Natural killer cell (primary cell): ENCODE measurements at regions not wholly inside any gene's neighbourhood (a gene's known extent, or its start where the extent isn't known, plus 50 kb on each side); places are given as distances from the start of the nearest gene placed in this dataset.

ENCODE experiments used
- ATAC-seq, 3 donors: fragments of 150-1000 bp in 2 of 3; fragments of 200-7000 bp in 1 of 3; cut with Tn5 transposase; 1 replicate in 1 of 3; 2 replicates in 2 of 3; pipeline ENCODE4 v1.10.0; 2021; ENCODE audit warnings: mild to moderate bottlenecking in 2 of 3, moderate library complexity in 2 of 3
- DNase-seq, 2 donors: peaks; one replicate each; pipeline versions ENCODE4 v3.0.0 to v3.0.0-alpha.2; 2013 to 2021; ENCODE audit warnings: mixed read lengths in 1 of 2
- H3K27ac ChIP-seq: one replicate; pipeline ENCODE4 v1.5.1; 2013; ENCODE audit warnings: mild to moderate bottlenecking, low read length
- H3K27me3 ChIP-seq: one replicate; pipeline ENCODE4 v1.6.1; 2013; ENCODE audit warnings: low read length; ENCODE audit not compliant: control insufficient read depth, insufficient read depth
- H3K36me3 ChIP-seq: one replicate; pipeline ENCODE4 v1.6.1; 2013; ENCODE audit warnings: low read length; ENCODE audit not compliant: control insufficient read depth, insufficient read depth
- H3K4me1 ChIP-seq: one replicate; pipeline ENCODE4 v1.6.1; 2013; ENCODE audit warnings: low read length; ENCODE audit not compliant: control insufficient read depth, insufficient read depth
- H3K4me3 ChIP-seq: one replicate; pipeline ENCODE4 v1.5.1; 2013; ENCODE audit warnings: low read length
- H3K9me3 ChIP-seq: one replicate; pipeline ENCODE4 v1.6.1; 2013; ENCODE audit warnings: low read length; ENCODE audit not compliant: control insufficient read depth, insufficient read depth
- H3K27ac Mint-ChIP-seq, 2 donors: one replicate each; pipeline ENCODE4 v1.8.0; 2022; ENCODE audit warnings: mild to moderate bottlenecking in 2 of 2, mixed read lengths in 2 of 2, moderate library complexity in 1 of 2
- H3K27me3 Mint-ChIP-seq, 2 donors: one replicate each; pipeline ENCODE4 v1.8.0; 2022; ENCODE audit warnings: low read depth in 2 of 2, mixed read lengths in 2 of 2
- H3K36me3 Mint-ChIP-seq: one replicate; pipeline ENCODE4 v1.8.0; 2022; ENCODE audit warnings: mixed read lengths
- H3K4me1 Mint-ChIP-seq, 2 donors: one replicate each; pipeline ENCODE4 v1.8.0; 2022; ENCODE audit warnings: mixed read lengths in 2 of 2
- H3K4me3 Mint-ChIP-seq: one replicate; pipeline ENCODE4 v1.8.0; 2022; ENCODE audit warnings: mild to moderate bottlenecking, moderate library complexity, mixed read lengths
- H3K9me3 Mint-ChIP-seq, 2 donors: one replicate each; pipeline ENCODE4 v1.8.0; 2022; ENCODE audit warnings: mixed read lengths in 2 of 2
- WGBS: methylation state at CpG from one replicate; pipeline ENCODE4 v1.1.7; 2013; ENCODE audit warnings: missing lambda C conversion rate; ENCODE audit not compliant: insufficient coverage; 5-methylcytosine and 5-hydroxymethylcytosine counted together
- intact Hi-C: fragments of 100-400 bp; cut with micrococcal nuclease; formaldehyde crosslinking; loops from one replicate; pipeline ENCODE4 v1.14.2; 2022
- TF ChIP-seq, protein P1 (sequence below): fragments of 200-600 bp; IDR thresholded peaks from one replicate; pipeline ENCODE4 v1.8.0; 2022; ENCODE audit warnings: antibody characterized with exemption

DNA sequence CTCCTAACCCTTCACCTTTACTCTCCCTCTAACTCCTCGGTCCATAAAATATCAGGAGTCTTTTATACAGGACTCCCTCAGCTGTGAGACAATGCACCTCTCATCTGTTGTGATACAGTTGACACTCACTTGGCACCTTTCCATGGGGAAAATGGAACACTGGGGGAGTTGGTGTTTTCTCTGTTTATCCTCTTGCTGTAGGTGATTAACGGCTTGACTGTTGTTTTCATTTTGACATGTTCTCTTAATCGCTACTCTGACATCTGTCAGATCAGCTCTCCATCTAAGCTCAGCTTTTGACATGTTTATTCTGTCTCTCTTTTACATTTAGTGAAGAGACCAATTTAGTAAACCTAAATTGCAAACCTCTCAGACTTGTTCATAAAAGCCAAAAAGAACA lies 604.8 kb downstream of the TRAM1L1 start:
- Mint-ChIP-seq H3K36me3 (no peaks in the 10 kb centered on the region), H3K27me3 (no peaks in the 10 kb centered on the region), H3K4me3 (no peak overlapping the region), H3K9me3 (peaks cover 14 to 16% of the 10 kb centered on the region in 2 donors), H3K4me1 (no peaks in the 10 kb centered on the region), H3K27ac (no peak overlapping the region)
- WGBS: 86% methylated on average over 3 of the region's 3 CpGs
- H3K9me3 ChIP-seq: peaks cover 11% of the 10 kb centered on the region
- no peak overlapping the region for H3K4me3 ChIP-seq
- H3K27me3 ChIP-seq: no peaks in the 10 kb centered on the region
- no peak overlapping the region for H3K27ac ChIP-seq
- no peak for ATAC-seq
- DNase-seq: no peak
- TF ChIP-seq, protein P1, sequence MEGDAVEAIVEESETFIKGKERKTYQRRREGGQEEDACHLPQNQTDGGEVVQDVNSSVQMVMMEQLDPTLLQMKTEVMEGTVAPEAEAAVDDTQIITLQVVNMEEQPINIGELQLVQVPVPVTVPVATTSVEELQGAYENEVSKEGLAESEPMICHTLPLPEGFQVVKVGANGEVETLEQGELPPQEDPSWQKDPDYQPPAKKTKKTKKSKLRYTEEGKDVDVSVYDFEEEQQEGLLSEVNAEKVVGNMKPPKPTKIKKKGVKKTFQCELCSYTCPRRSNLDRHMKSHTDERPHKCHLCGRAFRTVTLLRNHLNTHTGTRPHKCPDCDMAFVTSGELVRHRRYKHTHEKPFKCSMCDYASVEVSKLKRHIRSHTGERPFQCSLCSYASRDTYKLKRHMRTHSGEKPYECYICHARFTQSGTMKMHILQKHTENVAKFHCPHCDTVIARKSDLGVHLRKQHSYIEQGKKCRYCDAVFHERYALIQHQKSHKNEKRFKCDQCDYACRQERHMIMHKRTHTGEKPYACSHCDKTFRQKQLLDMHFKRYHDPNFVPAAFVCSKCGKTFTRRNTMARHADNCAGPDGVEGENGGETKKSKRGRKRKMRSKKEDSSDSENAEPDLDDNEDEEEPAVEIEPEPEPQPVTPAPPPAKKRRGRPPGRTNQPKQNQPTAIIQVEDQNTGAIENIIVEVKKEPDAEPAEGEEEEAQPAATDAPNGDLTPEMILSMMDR: no peak
- H3K36me3 ChIP-seq: no peaks in the 10 kb centered on the region
- intact Hi-C loops: no loop called here
- H3K4me1 ChIP-seq: no peaks in the 10 kb centered on the region

DNA sequence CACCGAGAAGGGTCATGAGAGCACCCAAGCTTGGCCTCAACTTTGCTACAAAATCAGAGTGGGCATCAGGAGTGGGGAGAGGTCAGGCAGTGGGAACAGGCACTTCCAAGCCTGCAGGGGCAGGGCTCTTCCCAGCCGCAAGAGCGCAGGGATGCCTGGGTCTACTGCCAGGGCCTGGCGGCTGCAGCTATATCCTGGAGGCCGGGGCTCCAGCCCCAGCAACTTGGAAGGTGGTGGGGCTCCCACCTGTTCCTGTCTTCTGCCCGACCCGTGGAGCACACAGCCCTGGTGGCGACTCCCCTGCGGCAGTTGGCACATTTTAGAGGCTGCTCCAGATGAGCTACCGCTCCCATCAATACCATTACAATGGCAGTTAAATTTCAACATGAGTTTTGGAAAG lies 607.0 kb downstream of the TRAM1L1 start:
- H3K36me3 Mint-ChIP-seq: no peaks in the 10 kb centered on the region
- Histone ChIP-seq H3K9me3 (peaks cover 11% of the 10 kb centered on the region), H3K36me3 (no peaks in the 10 kb centered on the region), H3K27ac (no peak overlapping the region), H3K4me3 (no peak overlapping the region), H3K4me1 (no peaks in the 10 kb centered on the region), H3K27me3 (no peaks in the 10 kb centered on the region)
- no peak overlapping the region for H3K4me3 Mint-ChIP-seq
- intact Hi-C loops: no loop called here
- no peak for DNase-seq
- H3K27ac Mint-ChIP-seq: no peak overlapping the region
- WGBS: 93% methylated on average over 10 of the region's 10 CpGs
- no peaks in the 10 kb centered on the region for H3K27me3 Mint-ChIP-seq
- no peaks in the 10 kb centered on the region for H3K4me1 Mint-ChIP-seq
- H3K9me3 Mint-ChIP-seq: peaks cover 16% of the 10 kb centered on the region in 2 donors
- no peak for ATAC-seq
- TF ChIP-seq, protein P1: no peak

DNA sequence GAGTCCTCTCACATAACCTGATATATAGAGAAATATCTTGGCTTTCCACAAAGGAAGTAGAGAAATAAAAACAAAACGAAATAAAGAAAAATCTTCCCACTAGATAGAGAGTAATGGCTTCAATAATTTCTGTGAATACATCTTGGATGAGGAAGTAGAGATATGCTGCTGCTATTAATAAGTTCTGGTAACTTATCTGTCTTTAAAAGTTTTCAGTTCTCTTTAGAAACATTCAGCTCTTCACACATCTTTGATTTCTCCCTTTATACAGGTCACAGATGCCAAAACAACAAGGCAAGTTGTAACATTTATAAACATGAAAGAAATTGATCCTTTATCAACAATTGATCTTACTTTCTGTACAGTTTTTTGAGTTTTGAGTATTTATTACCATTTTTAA lies 615.8 kb downstream of the TRAM1L1 start:
- ATAC-seq: no peak
- Histone ChIP-seq H3K4me3 (no peak overlapping the region), H3K27me3 (no peaks in the 10 kb centered on the region), H3K9me3 (peaks cover 4% of the 10 kb centered on the region), H3K27ac (no peak overlapping the region), H3K4me1 (no peaks in the 10 kb centered on the region), H3K36me3 (no peaks in the 10 kb centered on the region)
- TF ChIP-seq, protein P1: no peak
- H3K27me3 Mint-ChIP-seq: no peaks in the 10 kb centered on the region
- no CpG with 5 or more reads among the region's 1 CpG for WGBS
- peaks cover 4 to 10% of the 10 kb centered on the region in 2 donors for H3K9me3 Mint-ChIP-seq
- DNase-seq: no peak
- H3K4me3 Mint-ChIP-seq: no peak overlapping the region
- no peaks in the 10 kb centered on the region for H3K4me1 Mint-ChIP-seq
- no peak overlapping the region for H3K27ac Mint-ChIP-seq
- intact Hi-C loops: no loop called here
- no peaks in the 10 kb centered on the region for H3K36me3 Mint-ChIP-seq

DNA sequence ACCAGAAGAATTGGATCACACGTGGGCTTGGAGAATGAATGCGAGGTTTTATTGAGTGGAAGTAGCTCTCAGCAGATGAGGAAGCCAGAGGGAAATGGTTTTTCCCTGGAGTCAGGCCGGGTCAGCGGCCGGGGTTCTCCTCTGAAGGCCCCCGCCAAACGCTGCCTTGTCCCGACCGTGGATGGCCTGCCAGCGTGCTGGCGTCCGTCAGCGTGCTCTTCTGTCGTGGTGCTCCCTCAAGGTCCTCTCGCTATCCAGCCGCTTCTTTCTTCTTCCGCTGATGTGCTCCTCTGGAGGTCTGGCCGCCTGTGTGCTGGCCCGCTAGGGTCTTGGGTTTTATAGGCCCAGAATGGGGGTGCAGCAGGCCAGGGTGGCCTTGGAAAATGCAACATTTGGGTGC lies 632.2 kb downstream of the TRAM1L1 start:
- Histone ChIP-seq H3K36me3 (no peaks in the 10 kb centered on the region), H3K4me3 (no peak overlapping the region), H3K27me3 (no peaks in the 10 kb centered on the region), H3K9me3 (peaks cover 6% of the 10 kb centered on the region), H3K4me1 (no peaks in the 10 kb centered on the region), H3K27ac (no peak overlapping the region)
- no peak overlapping the region for H3K4me3 Mint-ChIP-seq
- H3K4me1 Mint-ChIP-seq: no peaks in the 10 kb centered on the region
- no peaks in the 10 kb centered on the region for H3K27me3 Mint-ChIP-seq
- intact Hi-C loops: no loop called here
- TF ChIP-seq, protein P1: no peak
- ATAC-seq (no peak), DNase-seq (no peak)
- H3K9me3 Mint-ChIP-seq: peaks cover 4 to 6% of the 10 kb centered on the region in 2 donors
- H3K27ac Mint-ChIP-seq: no peak overlapping the region
- H3K36me3 Mint-ChIP-seq: no peaks in the 10 kb centered on the region
- WGBS: 94% methylated on average over 19 of the region's 19 CpGs
